GM12865 (cell line): ENCODE measurements at regions not wholly inside any gene's neighbourhood (a gene's known extent, or its start where the extent isn't known, plus 50 kb on each side); places are given as distances from the start of the nearest gene placed in this dataset.

ENCODE experiments used
- DNase-seq: peaks from one replicate; pipeline ENCODE4 v3.0.0; 2010; ENCODE audit warnings: low read depth
- H3K4me3 ChIP-seq: 2 replicates; pipeline ENCODE4 v1.5.1; 2011; ENCODE audit warnings: mild to moderate bottlenecking, low read depth, low read length, control low read depth
- CTCF ChIP-seq: IDR thresholded peaks from 2 replicates; pipeline ENCODE4 v1.5.1; 2011; ENCODE audit warnings: low read length, control low read depth, low read depth, inconsistent platforms; ENCODE audit not compliant: insufficient read depth; ENCODE audit errors: missing control alignments

- H3K4me3 ChIP-seq = no peak overlapping the region
- TF ChIP-seq CTCF = no peak
- DNase-seq = no peak
Measured at GRCh38 chr16:49075709-49076108, 205.9 kb downstream of the CBLN1 start.

- TF ChIP-seq CTCF = no peak
- DNase-seq = no peak
- H3K4me3 ChIP-seq = no peak overlapping the region
Measured at GRCh38 chr16:49068224-49068623, 213.4 kb downstream of the CBLN1 start.

GRCh38 chr16:49067776-49068175 is 213.9 kb downstream of the CBLN1 start:
- no peak for DNase-seq
- TF ChIP-seq CTCF = no peak
- no peak overlapping the region for H3K4me3 ChIP-seq

- no peak overlapping the region for H3K4me3 ChIP-seq
- TF ChIP-seq CTCF = no peak
- DNase-seq = no peak
Measured at GRCh38 chr16:49061137-49061714, 220.4 kb downstream of the CBLN1 start.

GRCh38 chr16:49060728-49061127 is 220.9 kb downstream of the CBLN1 start:
- no peak overlapping the region for H3K4me3 ChIP-seq
- no peak for DNase-seq

GRCh38 chr16:49058382-49058781 is 223.3 kb downstream of the CBLN1 start:
- no peak for TF ChIP-seq CTCF
- no peak overlapping the region for H3K4me3 ChIP-seq
- DNase-seq = no peak

More at GRCh38 chr16:49060728-49061127, 220.9 kb downstream of the CBLN1 start:
- TF ChIP-seq CTCF = no peak

- no peak overlapping the region for H3K4me3 ChIP-seq
- DNase-seq = no peak
- no peak for TF ChIP-seq CTCF
Measured at GRCh38 chr16:49057936-49058335, 223.7 kb downstream of the CBLN1 start.
